Stimulated activated CD4-positive, alpha-beta T cell treated with anti-CD3 and anti-CD28 coated beads, Interleukin-15, amount 100 ng/mL, for 1 hour (primary cell): ENCODE measurements at regions not wholly inside any gene's neighbourhood (a gene's known extent, or its start where the extent isn't known, plus 50 kb on each side); places are given as distances from the start of the nearest gene placed in this dataset.
A peak's percentile ranks its signal among the peaks of the same experiment; 100 is the strongest.
"Not testable (repeated sequence)": the region's sequence is repeated elsewhere in the genome, so short reads cannot be mapped to it uniquely, and the experiment has no call there.

Experiments used
- DNase-seq, 2 donors: peaks; one replicate each; pipeline ENCODE4 v3.0.0-alpha.2; 2020; ENCODE audit warnings: low read depth in 1 of 2, low spot score in 1 of 2

DNA sequence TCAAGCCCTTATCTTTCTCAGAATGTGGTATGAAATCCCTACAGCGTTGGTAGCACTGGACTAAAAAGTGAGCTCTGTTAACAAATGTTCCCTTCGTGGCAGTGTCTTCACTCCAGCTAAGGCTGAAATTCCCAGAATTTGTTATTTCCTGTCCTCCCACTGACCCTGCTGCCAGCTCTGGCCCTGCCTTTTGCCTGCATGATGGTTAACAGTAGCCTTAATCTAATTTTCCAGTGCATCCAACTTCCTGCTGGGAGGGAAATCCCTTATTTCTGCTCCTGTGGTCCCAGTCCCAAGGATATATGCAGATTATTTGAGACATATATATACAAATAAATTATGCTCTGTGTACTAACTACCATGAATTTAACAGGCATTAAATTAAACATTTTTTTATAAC lies 157.2 kb upstream of the CARMIL1 start:
- no peak for DNase-seq

DNA sequence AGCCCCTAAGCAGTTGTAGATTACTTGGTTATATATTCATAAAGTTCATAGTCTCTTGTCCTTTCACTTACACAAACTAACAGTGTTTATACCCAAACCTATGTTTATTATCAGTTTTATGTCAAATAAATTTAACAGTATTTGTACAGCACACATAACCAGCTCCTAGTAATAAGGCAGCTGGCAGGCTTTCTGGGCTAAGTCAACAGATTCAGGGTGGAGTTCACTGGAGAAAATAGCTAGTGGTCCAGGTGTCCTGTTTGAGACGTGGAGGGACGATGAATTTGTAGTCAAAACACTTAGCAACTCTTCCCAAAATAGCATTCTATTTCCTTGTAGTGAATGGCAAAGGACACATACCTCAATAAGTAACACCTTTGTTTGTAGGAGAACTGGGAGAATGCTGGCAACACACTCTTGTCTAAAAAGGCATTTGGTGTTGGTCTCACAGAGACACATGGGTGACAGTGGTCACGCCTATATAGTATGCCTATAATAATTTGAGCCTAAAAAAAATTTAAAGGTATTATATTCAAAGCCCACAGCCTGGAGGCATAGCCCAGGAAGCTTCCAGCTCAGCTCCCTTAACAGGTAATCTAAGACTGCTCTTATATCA lies 156.4 kb upstream of the CARMIL1 start:
- no peak for DNase-seq

DNA sequence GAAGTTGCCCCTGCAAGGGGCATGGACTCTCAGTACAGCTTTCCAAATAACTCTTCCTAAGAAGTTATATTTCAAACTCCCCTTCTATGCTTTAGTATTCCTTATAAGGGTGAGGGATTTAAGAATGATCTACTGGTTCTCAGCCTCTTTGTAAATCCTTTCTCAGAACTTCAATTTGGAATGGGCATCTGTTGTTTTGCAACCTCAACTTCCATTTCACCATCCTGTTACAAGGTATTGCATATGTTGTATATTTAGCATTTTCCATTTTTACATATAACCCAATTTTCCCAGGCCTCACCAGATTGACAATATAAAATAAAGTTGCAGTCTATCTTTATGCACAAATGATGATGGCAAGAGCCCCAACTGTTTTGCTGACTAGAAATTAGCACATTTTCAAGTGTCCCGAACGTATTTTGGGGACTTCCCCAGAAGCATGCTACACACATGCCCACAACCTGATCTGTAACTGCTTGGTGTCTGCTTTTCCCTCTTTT lies 154.9 kb upstream of the CARMIL1 start:
- DNase-seq: no peak

DNA sequence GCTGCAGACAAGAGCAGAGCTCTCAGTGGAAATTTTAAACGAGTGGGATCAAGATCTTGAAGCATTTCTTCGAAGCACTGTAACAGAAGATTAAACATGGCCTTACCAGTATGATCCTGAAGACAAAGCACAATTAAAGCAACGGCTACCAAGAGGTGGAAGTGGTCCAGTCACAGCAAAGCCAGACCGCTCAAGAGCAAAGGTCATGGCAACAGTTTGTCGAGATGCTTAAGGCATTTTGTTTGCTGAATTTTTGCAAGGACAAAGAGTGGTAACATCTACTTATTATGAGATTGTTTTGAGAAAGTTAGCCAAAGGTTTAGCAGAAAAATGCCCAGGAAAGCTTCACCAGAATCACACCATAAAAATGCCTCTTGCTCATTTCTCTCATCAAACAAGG lies 153.4 kb upstream of the CARMIL1 start:
- DNase-seq: no peak

DNA sequence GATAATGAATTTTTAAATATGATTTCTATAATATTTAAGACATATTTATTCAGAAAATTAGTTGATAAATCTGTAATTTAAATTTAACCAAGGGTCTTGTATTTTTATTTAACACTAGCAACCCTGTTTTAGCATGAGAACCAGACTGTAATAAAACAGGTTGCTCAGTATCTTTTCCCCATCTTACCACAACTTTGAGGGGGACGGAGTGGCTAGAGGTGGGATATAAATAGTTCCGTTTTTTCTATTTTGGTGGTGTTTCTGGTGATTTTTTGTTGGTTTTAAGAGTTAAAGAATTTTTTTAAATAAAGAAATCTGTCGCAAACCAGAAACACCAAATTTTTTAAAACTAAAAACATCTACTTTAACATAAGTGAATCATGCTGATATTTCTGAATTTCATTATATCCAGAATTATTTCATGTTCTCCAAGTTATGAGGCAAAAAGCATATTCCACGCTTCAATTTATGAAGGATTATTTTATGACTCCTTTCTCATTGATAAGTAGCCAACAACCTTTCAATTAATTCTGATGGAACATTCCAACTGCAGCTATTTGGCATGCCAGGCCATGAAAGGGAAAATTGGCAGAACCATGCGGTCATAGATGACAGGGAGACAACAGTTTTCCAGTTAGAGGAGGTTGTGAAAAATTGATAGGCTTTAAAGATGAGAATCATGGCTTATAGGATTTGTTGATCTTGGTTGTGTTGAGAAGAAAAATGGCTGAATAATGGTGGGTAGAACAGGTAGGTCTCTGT lies 151.9 kb upstream of the CARMIL1 start:
- DNase-seq: no peak

DNA sequence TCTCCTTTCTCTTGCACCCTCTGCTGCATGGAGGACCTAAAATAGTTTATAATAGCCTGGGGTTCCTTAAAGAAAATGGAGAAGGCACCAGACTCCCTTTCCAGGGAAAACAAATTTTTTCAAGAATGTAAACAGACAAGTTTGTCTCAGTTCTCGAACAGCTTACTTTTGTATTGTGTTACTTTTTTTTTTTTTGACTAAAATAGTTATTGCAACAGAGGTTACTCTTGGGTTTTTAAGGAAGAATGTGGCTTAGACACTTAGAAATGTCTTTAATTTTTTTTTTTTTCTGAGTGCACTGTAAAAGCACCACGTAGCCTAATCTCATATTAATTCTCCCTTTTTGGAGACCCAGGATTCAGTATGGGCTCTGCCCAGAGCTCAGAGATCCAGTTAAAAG lies 148.7 kb upstream of the CARMIL1 start:
- DNase-seq: no peak

DNA sequence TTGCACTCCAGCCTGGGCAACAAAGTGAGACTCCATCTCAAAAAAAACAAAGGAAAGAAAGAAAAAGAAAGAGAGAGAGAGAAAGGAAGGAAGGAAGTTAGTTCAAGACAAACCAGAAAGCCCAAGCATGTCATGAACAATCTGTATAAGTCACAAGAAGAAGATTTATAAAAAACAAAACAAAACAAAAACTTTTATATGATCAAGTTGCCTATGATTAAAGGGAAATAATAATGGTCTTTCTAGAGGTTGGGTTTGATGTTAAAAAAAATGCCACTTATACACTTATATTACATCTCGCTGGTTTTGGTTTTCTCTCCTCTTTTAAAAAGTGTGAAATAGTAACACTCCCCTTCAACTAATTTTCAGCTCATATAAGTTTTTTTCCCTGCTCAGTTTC lies 146.2 kb upstream of the CARMIL1 start:
- DNase-seq: no peak

DNA sequence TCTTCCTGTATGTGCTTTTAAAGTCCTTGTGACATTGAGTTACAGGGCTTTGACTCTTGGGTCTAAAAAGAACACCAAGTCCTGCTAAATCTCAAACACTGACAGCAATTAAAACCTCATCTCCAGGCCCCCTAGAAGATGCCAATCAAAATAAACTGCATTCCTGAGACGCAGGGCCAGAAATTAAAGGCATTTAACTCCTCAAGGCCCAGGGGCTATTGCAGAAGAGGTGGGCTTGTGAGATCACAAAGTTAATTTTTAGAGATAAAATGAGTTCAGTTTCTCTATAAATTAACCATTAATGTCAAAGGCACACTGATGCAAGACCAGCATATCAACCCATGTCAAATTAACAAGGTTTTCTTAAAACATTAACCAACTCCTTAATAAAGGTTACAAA lies 145.6 kb upstream of the CARMIL1 start:
- DNase-seq: no peak

DNA sequence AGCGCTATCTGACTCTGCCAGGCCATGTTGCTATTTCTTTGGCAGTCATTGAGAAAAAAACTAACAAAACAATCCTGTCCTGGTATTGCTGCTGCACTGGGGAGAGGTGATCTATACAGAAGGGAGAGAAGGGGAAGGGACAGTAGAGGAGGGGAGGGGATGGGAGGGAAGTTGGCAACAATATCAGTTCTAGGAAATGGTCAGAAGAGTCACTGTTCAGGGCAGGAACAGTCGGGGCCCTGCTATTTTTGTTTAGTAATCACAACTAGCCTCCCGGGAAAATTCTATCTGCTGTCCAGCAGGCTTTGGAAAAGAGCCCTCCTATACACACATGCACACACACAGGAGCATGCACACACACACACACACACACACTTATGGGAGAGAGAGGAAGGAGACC lies 142.3 kb upstream of the CARMIL1 start:
- DNase-seq: no peak

DNA sequence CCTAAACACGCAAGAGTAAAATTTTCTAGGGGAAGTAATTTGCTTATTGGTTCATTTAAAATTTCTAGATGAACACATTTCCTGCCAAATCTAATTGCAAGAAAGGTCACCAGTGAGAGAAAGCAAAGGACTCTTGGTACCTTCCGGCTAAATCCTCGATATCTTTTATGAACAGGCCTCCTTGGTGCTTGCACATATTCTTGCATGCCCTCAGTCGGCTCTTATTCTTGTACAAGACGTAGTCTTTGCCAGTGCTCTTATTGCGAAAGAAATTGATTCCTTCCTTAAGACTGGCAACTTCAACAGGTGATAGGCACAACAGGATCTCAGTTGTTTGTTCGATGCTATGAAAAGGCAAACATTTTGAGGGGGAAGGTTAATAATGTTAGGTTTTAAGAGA lies 141.7 kb upstream of the CARMIL1 start:
- no peak for DNase-seq

DNA sequence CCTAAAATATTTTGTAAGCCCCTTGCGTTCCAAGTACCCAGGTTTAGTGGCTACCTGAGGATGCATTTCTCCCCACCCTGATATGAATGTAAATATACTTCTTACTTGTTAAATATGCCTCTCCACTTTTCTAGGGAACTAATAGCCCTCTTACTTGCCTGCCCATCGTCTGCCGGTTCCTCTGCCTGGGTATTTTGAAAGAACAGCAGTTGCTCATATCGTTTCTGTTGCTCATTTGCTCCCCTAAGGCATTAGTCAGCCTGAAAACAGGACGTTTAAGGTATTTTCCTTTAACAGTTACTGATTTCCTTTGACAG lies 141.3 kb upstream of the CARMIL1 start:
- peak in 1 of 2 donors; percentile 10 for DNase-seq

DNA sequence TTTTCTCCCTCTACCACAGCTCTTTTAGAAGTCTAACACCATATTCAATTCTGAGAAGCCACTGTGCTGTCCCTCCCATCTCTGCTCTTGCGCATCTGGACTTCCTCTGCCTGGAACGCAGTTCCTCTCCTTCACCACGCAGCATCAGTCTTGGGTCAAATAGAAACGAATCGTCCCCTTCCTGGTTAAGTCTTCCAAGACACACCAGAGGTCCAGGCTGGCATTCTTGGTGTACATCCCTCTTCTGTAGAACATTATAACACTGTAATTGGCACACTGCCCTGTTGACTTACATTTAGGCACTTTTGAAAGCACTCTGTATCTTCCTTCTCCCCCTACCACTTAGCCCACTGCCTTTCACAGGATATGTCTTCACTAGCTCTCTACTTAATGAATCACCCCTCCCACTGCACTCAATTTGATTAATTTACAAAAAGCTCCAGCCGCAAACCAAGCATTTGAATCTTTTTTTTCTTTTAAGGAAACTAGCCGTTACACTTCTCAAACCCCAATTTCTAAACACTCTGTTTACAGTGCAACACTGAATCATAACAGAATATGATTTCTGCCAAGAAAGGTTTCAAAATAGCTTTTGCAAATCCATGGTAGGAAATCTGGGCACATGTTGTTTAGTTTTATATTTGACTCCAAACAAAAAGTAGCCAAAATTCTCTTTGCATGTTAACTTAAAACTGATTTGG lies 140.8 kb upstream of the CARMIL1 start:
- DNase-seq: peak; percentile 29 to 50

DNA sequence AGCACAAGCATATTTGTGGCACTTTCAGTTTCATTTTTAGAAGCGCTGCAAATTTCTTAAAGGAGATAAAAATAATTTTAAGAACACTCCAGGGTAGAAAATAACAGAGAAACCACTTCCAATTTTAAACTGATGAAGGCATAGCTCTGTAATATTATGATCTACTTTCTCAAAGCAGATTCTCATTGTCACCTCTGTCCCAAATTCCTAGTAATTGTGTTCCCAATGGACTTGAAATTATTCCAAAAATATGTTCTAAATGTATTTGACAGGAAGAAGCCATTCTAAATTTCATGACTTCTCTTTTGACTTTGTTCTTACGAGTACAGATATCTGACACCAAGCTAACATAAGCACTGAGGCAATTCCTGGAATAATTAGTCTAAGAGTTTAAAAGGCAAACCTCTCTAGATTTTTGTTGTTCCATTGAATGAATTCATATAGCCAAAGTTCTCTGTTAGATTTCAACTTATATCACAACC lies 140.2 kb upstream of the CARMIL1 start:
- DNase-seq: no peak

DNA sequence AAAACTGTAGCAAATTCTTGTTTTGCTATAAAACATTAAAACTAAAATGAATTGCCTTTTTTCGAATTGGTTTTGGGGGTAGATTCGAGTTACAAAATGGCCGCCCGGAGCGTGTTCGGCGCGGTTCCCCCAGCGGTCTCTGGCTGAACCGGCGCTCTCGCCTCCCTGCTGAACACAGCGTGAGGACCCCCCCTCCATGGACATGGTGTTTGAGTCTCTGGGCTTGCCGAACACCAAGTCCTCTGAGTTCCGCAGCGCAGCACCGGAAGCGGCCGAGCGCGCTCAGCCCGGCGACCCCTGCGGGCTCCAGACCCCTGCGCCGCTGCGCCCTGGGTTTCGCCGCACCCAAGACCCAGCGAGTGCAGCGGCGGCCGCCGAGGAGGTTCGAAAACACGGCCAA lies 139.6 kb upstream of the CARMIL1 start:
- not testable (repeated sequence) for DNase-seq

DNA sequence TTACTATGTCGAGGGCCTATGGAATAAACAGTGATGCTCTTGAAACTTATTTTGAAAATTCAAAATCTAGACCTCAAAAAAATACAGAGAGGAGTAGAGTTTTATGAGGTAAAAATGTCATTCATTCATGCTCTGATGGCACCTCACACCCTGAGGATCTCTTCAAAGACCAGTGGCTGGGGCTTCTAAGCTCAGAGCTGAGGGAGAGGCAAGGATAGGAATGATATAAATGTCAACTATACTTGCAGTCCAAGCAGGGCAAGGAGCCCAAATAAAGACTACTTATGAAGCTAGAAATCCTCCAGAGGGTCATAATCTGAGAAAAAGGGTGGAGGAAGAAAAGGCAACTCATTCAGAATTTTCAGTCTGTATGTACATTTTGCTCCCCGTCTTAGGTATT lies 136.7 kb upstream of the CARMIL1 start:
- DNase-seq: no peak

DNA sequence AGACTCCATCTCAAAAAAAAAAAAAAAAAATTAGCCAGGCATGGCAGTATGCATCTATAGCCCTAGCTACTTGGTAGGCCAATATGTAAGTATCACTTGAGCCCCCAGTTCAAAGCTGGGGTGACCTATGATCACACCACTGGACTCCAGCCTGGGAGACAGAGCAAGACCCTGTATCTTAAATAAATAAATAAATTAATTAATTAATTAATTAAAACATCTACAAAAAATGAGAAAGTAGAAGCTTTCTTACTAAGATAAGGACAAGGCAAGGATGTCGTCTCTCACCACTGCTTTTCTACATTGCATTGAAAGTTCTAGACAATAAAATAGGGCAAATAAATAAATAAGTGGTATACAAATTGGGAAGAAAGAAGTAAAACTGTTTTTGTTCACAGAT lies 134.3 kb upstream of the CARMIL1 start:
- no peak for DNase-seq

DNA sequence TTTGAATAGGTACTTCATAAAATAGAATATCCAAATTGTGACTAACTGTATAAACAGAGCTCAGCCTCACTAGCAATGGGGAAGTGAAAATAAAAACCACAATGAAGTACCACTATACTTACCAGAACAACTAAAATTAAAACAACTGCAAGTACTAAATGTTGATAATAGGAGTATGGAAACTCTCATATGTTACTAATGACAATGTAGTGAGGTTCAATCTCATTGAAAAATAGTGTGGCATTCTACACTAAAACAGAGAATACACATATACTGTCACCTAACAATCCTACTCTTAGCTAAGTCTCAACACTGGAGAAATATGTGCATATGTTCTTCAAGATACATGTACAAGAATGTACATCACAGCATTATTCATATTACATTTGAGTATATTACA lies 132.0 kb upstream of the CARMIL1 start:
- no peak for DNase-seq

DNA sequence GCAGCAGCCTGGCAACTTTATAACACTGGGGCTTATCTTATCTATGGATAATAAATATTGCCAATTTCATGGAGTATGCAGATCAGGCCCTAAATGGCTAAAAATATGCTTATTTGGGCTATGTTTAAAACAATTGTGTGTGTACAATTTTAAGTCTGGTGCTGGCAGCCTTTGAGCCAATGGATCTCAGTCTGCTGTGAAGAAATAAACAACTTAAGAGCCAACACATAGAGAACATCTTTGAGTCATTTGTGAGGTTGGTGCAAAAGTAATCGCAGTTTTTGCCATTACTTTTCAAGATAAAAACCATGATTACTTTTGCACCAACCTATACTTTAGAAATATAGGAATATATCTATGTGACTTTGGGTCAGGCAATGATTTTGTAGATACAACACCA lies 129.1 kb upstream of the CARMIL1 start:
- no peak for DNase-seq

DNA sequence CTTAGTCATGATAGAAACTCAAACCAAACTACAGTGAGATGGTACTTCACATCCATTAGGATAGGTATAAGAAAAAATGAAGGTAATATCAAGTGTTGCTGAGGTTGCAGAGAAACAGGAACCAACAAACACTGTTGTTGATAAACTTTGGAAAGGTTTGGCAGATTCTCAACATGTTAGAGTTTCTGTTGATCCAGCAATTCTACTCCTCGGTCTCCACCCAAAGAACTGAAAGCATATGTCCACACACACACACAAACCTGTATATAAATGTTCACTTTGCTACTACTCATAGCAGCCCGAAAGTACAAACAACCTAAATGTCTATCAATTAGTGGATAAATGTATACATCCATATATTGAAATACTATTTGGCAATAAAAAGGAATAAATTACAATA lies 128.3 kb upstream of the CARMIL1 start:
- no peak for DNase-seq

DNA sequence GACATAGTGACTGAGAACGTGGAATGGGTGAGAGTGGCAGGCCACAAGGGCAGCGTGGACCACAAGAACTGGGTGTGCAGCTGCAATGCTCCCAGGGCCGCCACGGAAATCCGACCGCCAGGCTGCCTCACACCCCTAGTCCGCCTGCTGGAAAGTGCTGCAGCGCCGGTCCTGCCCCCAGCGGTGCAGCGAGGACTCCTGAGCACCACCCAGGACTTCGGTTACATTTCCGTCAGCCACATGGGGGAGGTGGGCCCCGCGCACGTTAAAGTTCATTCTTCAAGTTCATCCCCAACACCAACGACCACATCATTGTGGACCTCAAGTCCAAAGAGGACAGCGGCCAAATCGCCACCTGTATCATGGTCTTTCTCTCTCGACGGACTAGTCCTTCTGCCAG lies 126.1 kb upstream of the CARMIL1 start:
- DNase-seq: no peak

DNA sequence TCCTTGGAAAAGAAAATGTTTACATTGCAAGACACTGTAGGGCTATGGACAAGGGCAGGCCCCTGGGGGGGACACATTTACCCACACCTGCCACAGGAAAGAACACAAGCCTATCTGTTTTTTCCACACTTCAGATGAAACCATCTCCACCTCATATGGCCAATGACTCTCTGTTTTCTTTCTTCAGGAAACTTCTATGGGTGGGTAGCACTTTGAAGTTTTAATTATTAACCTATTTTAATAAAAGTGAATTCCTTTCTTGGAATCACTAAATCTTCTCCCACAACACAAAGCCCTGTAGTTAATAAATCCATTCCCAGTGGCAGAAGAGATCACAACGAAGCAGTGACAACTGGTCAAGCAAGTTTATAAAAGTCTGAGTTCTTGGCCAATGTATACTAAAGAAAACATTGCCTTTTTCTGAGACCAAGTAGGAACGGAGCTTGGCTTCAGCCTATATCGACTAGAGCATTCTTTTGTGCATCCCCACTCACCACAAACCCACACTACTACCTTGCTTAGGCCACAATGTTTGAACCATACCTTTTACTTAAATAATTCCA lies 125.1 kb upstream of the CARMIL1 start:
- no peak for DNase-seq

DNA sequence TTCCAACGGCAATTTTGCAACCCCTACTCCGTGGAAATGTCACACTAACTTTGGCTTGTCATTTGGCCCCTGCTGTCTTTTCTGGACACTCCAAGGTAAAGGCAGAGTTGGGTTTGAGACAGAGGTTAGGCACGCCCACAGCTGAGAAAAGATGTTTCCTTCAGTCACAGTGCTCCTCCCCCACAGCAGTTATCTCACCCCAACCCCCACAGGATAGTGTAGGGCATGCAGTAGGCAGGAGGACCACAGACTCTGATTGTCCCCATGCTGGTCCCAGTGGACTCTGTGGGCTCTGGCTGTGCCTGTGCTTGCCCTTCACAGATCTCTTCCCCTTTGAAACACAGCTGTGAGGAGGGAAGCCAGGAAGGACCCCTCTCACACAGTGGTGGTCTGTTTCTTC lies 124.0 kb upstream of the CARMIL1 start:
- no peak for DNase-seq
